GM18507 (cell line): ENCODE measurements at regions not wholly inside any gene's neighbourhood (a gene's known extent, or its start where the extent isn't known, plus 50 kb on each side); places are given as distances from the start of the nearest gene placed in this dataset.
"Not testable (repeated sequence)": the region's sequence is repeated elsewhere in the genome, so short reads cannot be mapped to it uniquely, and the experiment has no call there.

Experiments used
- DNase-seq: peaks from one replicate; pipeline ENCODE4 v3.0.0; 2011; ENCODE audit warnings: low read depth; ENCODE audit not compliant: insufficient read length; ENCODE audit errors: extremely low spot score
- FAIRE-seq: peaks from 2 replicates; lab custom pipeline; 2011; peaks lifted over from hg19 to GRCh38; lab: Jason Lieb, UNC

GRCh38 chr5:51802551-51803184, 419.4 kb downstream of the ISL1 start:
- no peak for FAIRE-seq
- DNase-seq, result no peak

GRCh38 chr5:51806677-51807076, 423.4 kb downstream of the ISL1 start:
- DNase-seq (no peak), FAIRE-seq (no peak)

GRCh38 chr5:51810592-51810991, 427.3 kb downstream of the ISL1 start:
- FAIRE-seq, result no peak
- DNase-seq, result no peak

- FAIRE-seq (no peak), DNase-seq (no peak)
Observed at GRCh38 chr5:51811883-51812471, 428.7 kb downstream of the ISL1 start.

- not testable (repeated sequence) for FAIRE-seq
Observed at GRCh38 chr5:51814817-51815216, 431.6 kb downstream of the ISL1 start.

GRCh38 chr5:51816427-51816826, 433.2 kb downstream of the ISL1 start:
- DNase-seq, result no peak
- FAIRE-seq, result no peak

More at GRCh38 chr5:51814817-51815216, 431.6 kb downstream of the ISL1 start:
- DNase-seq, result not testable (repeated sequence)

GRCh38 chr5:51821697-51822096, 438.4 kb downstream of the ISL1 start:
- FAIRE-seq (no peak), DNase-seq (no peak)

GRCh38 chr5:51829230-51829629, 446.0 kb downstream of the ISL1 start:
- DNase-seq (no peak), FAIRE-seq (no peak)

GRCh38 chr5:51829691-51830090, 446.4 kb downstream of the ISL1 start:
- no peak for FAIRE-seq
- DNase-seq, result no peak

GRCh38 chr5:51832934-51833470, 449.8 kb downstream of the ISL1 start:
- no peak for FAIRE-seq

GRCh38 chr5:51838459-51838858, 455.2 kb downstream of the ISL1 start:
- FAIRE-seq (no peak), DNase-seq (no peak)

More at GRCh38 chr5:51832934-51833470, 449.8 kb downstream of the ISL1 start:
- DNase-seq, result no peak

- FAIRE-seq (no peak), DNase-seq (no peak)
Observed at GRCh38 chr5:51843893-51844292, 460.6 kb downstream of the ISL1 start.

- DNase-seq, result no peak
- no peak for FAIRE-seq
Observed at GRCh38 chr5:51846015-51846414, 462.8 kb downstream of the ISL1 start.

- no peak for FAIRE-seq
- no peak for DNase-seq
Observed at GRCh38 chr5:51859624-51860023, 476.4 kb downstream of the ISL1 start.

GRCh38 chr5:51860532-51861018, 477.3 kb downstream of the ISL1 start:
- DNase-seq (no peak), FAIRE-seq (no peak)

GRCh38 chr5:51872144-51872543, 488.9 kb downstream of the ISL1 start:
- no peak for FAIRE-seq
- no peak for DNase-seq

GRCh38 chr5:51881901-51882300, 498.7 kb downstream of the ISL1 start:
- DNase-seq (no peak), FAIRE-seq (no peak)

- DNase-seq (no peak), FAIRE-seq (no peak)
Observed at GRCh38 chr5:51882647-51883046, 499.4 kb downstream of the ISL1 start.

- no peak for DNase-seq
- no peak for FAIRE-seq
Observed at GRCh38 chr5:51889703-51890102, 506.5 kb downstream of the ISL1 start.

- FAIRE-seq, result no peak
- DNase-seq, result no peak
Observed at GRCh38 chr5:51890435-51891116, 507.3 kb downstream of the ISL1 start.
